ENCODE measurements at regions not wholly inside any gene's neighbourhood (a gene's known extent, or its start where the extent isn't known, plus 50 kb on each side); places are given as distances from the start of the nearest gene placed in this dataset.

- Histone ChIP-seq H3K4me1 (ENCODE audit: control insufficient read depth, extremely low read depth, insufficient read depth, low read length) (no peaks in the 10 kb centered on the region), H3K9me1 (replicated peaks; ENCODE audit: control insufficient read depth, extremely low read depth, insufficient read depth, low read length) (no peaks in the 10 kb centered on the region), H3K9ac (replicated peaks; ENCODE audit: extremely low read depth, insufficient read depth, low read length) (no peak overlapping the region), H3K9me3 (replicated peaks; ENCODE audit: control insufficient read depth, insufficient read depth, low read length) (no peaks in the 10 kb centered on the region), H3K27ac (ENCODE audit: insufficient read depth, low read depth, low read length) (no peak overlapping the region), H3K4me2 (ENCODE audit: insufficient read depth, low read length) (no peak overlapping the region), H3K36me3 (ENCODE audit: control insufficient read depth in 2 of 2, extremely low read depth in 1 of 2, insufficient read depth in 2 of 2, low read length in 2 of 2) (no peaks in the 10 kb centered on the region), H3K79me2 (ENCODE audit: control insufficient read depth, insufficient read depth, low read length) (no peaks in the 10 kb centered on the region), H3K27me3 (ENCODE audit: control insufficient read depth in 2 of 2, insufficient read depth in 2 of 2, low read length in 2 of 2) (peaks cover 4 to 10% of the 10 kb centered on the region in 2 experiments), H2AFZ (ENCODE audit: low read depth, low read length) (no peak overlapping the region), H4K20me1 (replicated peaks; ENCODE audit: control insufficient read depth, extremely low read depth, insufficient read depth, low read length) (no peaks in the 10 kb centered on the region), H3K4me3 (replicated peaks in 1 of 3; ENCODE audit: insufficient read depth in 1 of 3, low read depth in 1 of 3, low read length in 3 of 3) (no peak overlapping the region)
- no peak for FAIRE-seq
- intact Hi-C loops (cut with micrococcal nuclease): no loop called here
- dilution Hi-C loops (cut with MboI; ENCODE audit: extremely low pct_ligation_motif_present, low sequenced_read_pairs): no loop called here
- POLR2A ChIA-PET: no interaction called here
- DNase-seq (ENCODE audit: low read depth, low spot score): no peak
- CTCF ChIA-PET: no interaction called here
- BruUV-seq (replicated peaks): no TSS peak
- TF ChIP-seq CTCF (IDR thresholded peaks at IDR 0.05; ENCODE audit: extremely low read depth in 1 of 2, insufficient read depth in 1 of 2, low read depth in 1 of 2, low read length in 2 of 2) (no peak), GATA2 (IDR thresholded peaks at IDR 0.05; ENCODE audit: insufficient read depth, insufficient read length, low read depth, low read length) (no peak), MYC (IDR thresholded peaks at IDR 0.05; ENCODE audit: low read depth, low read length) (no peak), EZH2 (IDR thresholded peaks at IDR 0.05; ENCODE audit: borderline replicate concordance, low read depth, low read length, severe bottlenecking) (no peak), POLR2A (IDR thresholded peaks at IDR 0.05; ENCODE audit: low read depth, low read length) (no peak), POLR2AphosphoS5 (IDR thresholded peaks at IDR 0.05; ENCODE audit: insufficient read depth, low read depth, low read length) (no peak), FOS (IDR thresholded peaks at IDR 0.05; ENCODE audit: borderline replicate concordance, insufficient read depth, low read length) (no peak), MAX (IDR thresholded peaks at IDR 0.05; ENCODE audit: insufficient read depth, insufficient read length) (no peak)
Measured at GRCh38 chr7:136030867-136031318, 53.7 kb upstream of the MTPN start.

Data from endothelial cell of umbilical vein (primary cell).